Heart right ventricle (tissue), 16 donors: ENCODE measurements at regions not wholly inside any gene's neighbourhood (a gene's known extent, or its start where the extent isn't known, plus 50 kb on each side); places are given as distances from the start of the nearest gene placed in this dataset.

Experiments used
- ATAC-seq, 8 donors: fragments of 200-7000 bp; cut with Tn5 transposase; one replicate each; pipeline ENCODE4 v1.9.1; 2020; ENCODE audit warnings: mild to moderate bottlenecking in 8 of 8, moderate library complexity in 8 of 8, moderate number of reproducible peaks in 1 of 8
- DNase-seq, 2 donors: peaks; one replicate each; pipeline ENCODE4 v3.0.0-alpha.2; 2020
- H3K27ac ChIP-seq, 10 donors: fragments of 200-600 bp; sonication (generic) in 2 of 10; one replicate each; pipeline versions ENCODE4 v1.5.0 to v1.8.0; 2020 to 2022; ENCODE audit warnings: mild to moderate bottlenecking in 3 of 10
- H3K27me3 ChIP-seq, 7 donors: fragments of 200-600 bp; one replicate each; pipeline ENCODE4 v1.8.0; 2021 to 2022; ENCODE audit warnings: mild to moderate bottlenecking in 2 of 7
- H3K36me3 ChIP-seq, 9 donors: fragments of 200-600 bp; sonication (generic) in 1 of 9; one replicate each; pipeline versions ENCODE4 v1.5.0 to v1.8.0; 2020 to 2022; ENCODE audit warnings: mild to moderate bottlenecking in 2 of 9
- H3K4me1 ChIP-seq, 9 donors: fragments of 200-600 bp; sonication (generic) in 1 of 9; one replicate each; pipeline versions ENCODE4 v1.5.0 to v1.8.0; 2020 to 2022; ENCODE audit warnings: mild to moderate bottlenecking in 4 of 9
- H3K4me3 ChIP-seq, 10 donors: fragments of 200-600 bp; sonication (generic) in 2 of 10; one replicate each; pipeline versions ENCODE4 v1.5.0 to v1.8.0; 2020 to 2022; ENCODE audit warnings: mild to moderate bottlenecking in 7 of 10, moderate library complexity in 2 of 10
- H3K9me3 ChIP-seq, 11 donors: fragments of 200-600 bp in 10 of 11; sonication (generic) in 2 of 11; one replicate each; pipeline versions ENCODE4 v1.5.0 to v1.8.0; 2013 to 2022; ENCODE audit warnings: mild to moderate bottlenecking in 2 of 11, control low read depth in 1 of 11, moderate library complexity in 1 of 11
- WGBS, 2 donors: extraction: QIAGEN DNeasy Blood & Tissue Kit; methylation state at CpG; one replicate each; pipeline ENCODE4 v1.1.7; 2013; ENCODE audit warnings: inconsistent platforms in 1 of 2; 5-methylcytosine and 5-hydroxymethylcytosine counted together
- intact Hi-C, 10 donors: fragments of 100-400 bp; cut with DNase I; formaldehyde crosslinking; loops; one replicate each; pipeline versions ENCODE4 v1.11.1 to v1.14.2; 2022
- TF ChIP-seq, protein P1 (sequence below), 9 donors: fragments of 200-600 bp; sonication (generic) in 2 of 9; IDR thresholded peaks; one replicate each; pipeline versions ENCODE4 v1.5.0 to v1.8.0; 2021 to 2022; ENCODE audit warnings: antibody characterized with exemption in 9 of 9, mild to moderate bottlenecking in 5 of 9, moderate library complexity in 1 of 9
- donor health status: Arrhythmogenic right ventricular cardiomyopathy.
- donor health status: ischemic (EF 13 %, LVEDD 7.1; RV severe dilation, severe dysfunction).
- donor health status: healthy with polysubstance abuse.
- donor health status: DM: no; HTN: yes; CAD: no.
- donor health status: DM: no; HTN: no; CAD: no.
- donor health status: ischemic (EF 25% LVEDD 6.9; RV normal size, moderate dysfunction).
- donor health status: ischemic (EF 25% LVEDD 5.7; RV mildly dilated, moderate dysfunction).
- donor health status: healthy.
- donor health status: DM: yes; HTN: yes; CAD: no.
- donor health status: Ischemic cardiomyopathy.
- donor health status: ischemic (EF 35%, LVEDD 5.7; RV mildly dilated, moderate dysfunction).
- donor health status: nonischemic (EF 11% LVEDD 7.7; RV severe dilation, severe dysfunction).
- donor health status: DM: yes; HTN: yes; CAD: no.
- donor health status: PGD.
- donor health status: ischemic (EF 29% LVEDD 5.4; RV normal size, mild dysfunction).
- donor health status: nonischemic (EF 23%, LVEDD 6.1; RV moderate dilation, normal function).

GRCh38 chr10:28217848-28218247 lies 85.0 kb downstream of the MPP7 start:
- Histone ChIP-seq H3K4me3 (no peak overlapping the region), H3K27me3 (no peaks in the 10 kb centered on the region), H3K9me3 (no peaks in the 10 kb centered on the region), H3K36me3 (no peaks in the 10 kb centered on the region), H3K27ac (no peak overlapping the region), H3K4me1 (peaks cover 0 to 7% (median 0%) of the 10 kb centered on the region in 9 donors)
- DNase-seq (no peak), ATAC-seq (no peak)
- TF ChIP-seq, protein P1, sequence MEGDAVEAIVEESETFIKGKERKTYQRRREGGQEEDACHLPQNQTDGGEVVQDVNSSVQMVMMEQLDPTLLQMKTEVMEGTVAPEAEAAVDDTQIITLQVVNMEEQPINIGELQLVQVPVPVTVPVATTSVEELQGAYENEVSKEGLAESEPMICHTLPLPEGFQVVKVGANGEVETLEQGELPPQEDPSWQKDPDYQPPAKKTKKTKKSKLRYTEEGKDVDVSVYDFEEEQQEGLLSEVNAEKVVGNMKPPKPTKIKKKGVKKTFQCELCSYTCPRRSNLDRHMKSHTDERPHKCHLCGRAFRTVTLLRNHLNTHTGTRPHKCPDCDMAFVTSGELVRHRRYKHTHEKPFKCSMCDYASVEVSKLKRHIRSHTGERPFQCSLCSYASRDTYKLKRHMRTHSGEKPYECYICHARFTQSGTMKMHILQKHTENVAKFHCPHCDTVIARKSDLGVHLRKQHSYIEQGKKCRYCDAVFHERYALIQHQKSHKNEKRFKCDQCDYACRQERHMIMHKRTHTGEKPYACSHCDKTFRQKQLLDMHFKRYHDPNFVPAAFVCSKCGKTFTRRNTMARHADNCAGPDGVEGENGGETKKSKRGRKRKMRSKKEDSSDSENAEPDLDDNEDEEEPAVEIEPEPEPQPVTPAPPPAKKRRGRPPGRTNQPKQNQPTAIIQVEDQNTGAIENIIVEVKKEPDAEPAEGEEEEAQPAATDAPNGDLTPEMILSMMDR (IDR thresholded peaks at IDR 0.05): no peak
- 56 to 58% methylated on average over 7 of the region's 7 CpGs for WGBS, 2 donors
- intact Hi-C loops: no loop called here

DNA sequence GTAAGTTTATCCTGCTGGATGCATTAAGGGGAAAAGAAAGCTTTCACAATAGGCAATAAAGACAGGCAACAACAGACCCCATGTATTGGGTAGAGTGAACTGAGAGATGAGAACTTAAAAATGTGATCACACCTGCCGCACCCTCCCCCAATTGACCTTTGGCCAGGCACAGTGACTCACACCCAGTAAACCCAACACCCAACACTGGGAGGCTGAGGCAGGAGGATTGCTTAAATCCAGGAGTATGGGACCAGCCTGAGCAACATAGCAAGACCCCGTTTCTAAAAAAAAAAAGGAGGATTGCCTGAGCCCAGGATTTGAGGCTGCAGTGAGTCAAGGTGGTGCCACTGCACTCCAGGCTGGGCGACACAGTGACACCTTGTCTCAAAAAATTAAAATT lies 86.9 kb downstream of the MPP7 start:
- ATAC-seq: no peak
- H3K36me3 ChIP-seq: no peaks in the 10 kb centered on the region
- H3K27me3 ChIP-seq: no peaks in the 10 kb centered on the region
- 59 to 66% methylated on average over 3 of the region's 3 CpGs for WGBS, 2 donors
- no peaks in the 10 kb centered on the region for H3K9me3 ChIP-seq
- no peak overlapping the region for H3K4me3 ChIP-seq
- no peak overlapping the region for H3K27ac ChIP-seq
- TF ChIP-seq, protein P1 (IDR thresholded peaks at IDR 0.05): no peak
- H3K4me1 ChIP-seq: peaks cover 0 to 6% (median 0%) of the 10 kb centered on the region in 9 donors
- DNase-seq: no peak
- intact Hi-C loops: no loop called here

GRCh38 chr10:28214219-28214618 lies 88.6 kb downstream of the MPP7 start:
- intact Hi-C loops: no loop called here
- WGBS, 2 donors: 33 to 51% methylated on average over 6 of the region's 6 CpGs
- H3K36me3 ChIP-seq: no peaks in the 10 kb centered on the region
- TF ChIP-seq, protein P1 (IDR thresholded peaks at IDR 0.05): no peak
- ATAC-seq (no peak), DNase-seq (no peak)
- H3K4me3 ChIP-seq: no peak overlapping the region
- H3K27ac ChIP-seq: no peak overlapping the region
- no peaks in the 10 kb centered on the region for H3K9me3 ChIP-seq
- no peaks in the 10 kb centered on the region for H3K27me3 ChIP-seq
- peaks cover 0 to 6% (median 0%) of the 10 kb centered on the region in 9 donors for H3K4me1 ChIP-seq

DNA sequence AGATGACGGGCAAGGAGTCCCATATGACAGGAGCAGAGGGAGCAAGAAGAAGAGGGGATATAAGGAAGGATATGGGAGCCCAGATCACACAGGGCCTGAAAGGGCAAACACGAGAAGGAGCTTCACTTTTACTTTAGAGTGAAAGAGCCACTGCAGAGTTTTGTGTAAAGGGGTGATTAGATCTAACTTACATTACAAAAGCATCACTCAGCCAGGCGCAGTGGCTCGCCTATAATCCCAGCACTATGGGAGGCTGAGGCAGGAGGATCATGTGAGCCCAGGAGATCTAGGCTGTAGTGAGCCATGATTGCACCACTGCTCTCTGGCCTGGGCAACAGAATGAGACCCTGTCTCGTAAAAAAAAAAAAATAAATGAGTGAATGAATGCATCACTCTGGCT lies 91.1 kb downstream of the MPP7 start:
- intact Hi-C loops: no loop called here
- H3K27ac ChIP-seq: no peak overlapping the region
- H3K27me3 ChIP-seq: no peaks in the 10 kb centered on the region
- H3K36me3 ChIP-seq: no peaks in the 10 kb centered on the region
- H3K4me3 ChIP-seq: no peak overlapping the region
- TF ChIP-seq, protein P1 (IDR thresholded peaks at IDR 0.05): no peak
- DNase-seq: no peak
- H3K4me1 ChIP-seq: peaks cover 0 to 3% (median 0%) of the 10 kb centered on the region in 9 donors
- WGBS, 2 donors: 87 to 90% methylated on average over 5 of the region's 5 CpGs
- H3K9me3 ChIP-seq: peaks cover 0 to 15% (median 0%) of the 10 kb centered on the region in 11 donors
- no peak for ATAC-seq
